Transverse colon (tissue), 4 donors: ENCODE measurements at regions not wholly inside any gene's neighbourhood (a gene's known extent, or its start where the extent isn't known, plus 50 kb on each side); places are given as distances from the start of the nearest gene placed in this dataset.
A peak's percentile ranks its signal among the peaks of the same experiment; 100 is the strongest.

Experiments used
- DNase-seq: peaks from one replicate; pipeline ENCODE4 v3.0.0-alpha.2; 2019
- H3K27ac ChIP-seq, 4 donors: fragments of 200-600 bp; sonication (generic); 2 replicates each; pipeline ENCODE4 v1.5.1; 2016 to 2018; ENCODE audit warnings: inconsistent platforms in 4 of 4
- H3K27me3 ChIP-seq: fragments of 200-600 bp; sonication (generic); 2 replicates; pipeline ENCODE4 v1.5.1; 2017; ENCODE audit warnings: inconsistent platforms
- H3K36me3 ChIP-seq, 4 donors: fragments of 200-600 bp; sonication (generic); 2 replicates each; pipeline ENCODE4 v1.5.1; 2017 to 2019; ENCODE audit warnings: inconsistent platforms in 4 of 4
- H3K4me1 ChIP-seq, 4 donors: fragments of 200-600 bp; sonication (generic); 2 replicates each; pipeline ENCODE4 v1.5.1; 2017 to 2020; ENCODE audit warnings: inconsistent platforms in 4 of 4
- H3K4me3 ChIP-seq, 4 donors: fragments of 200-600 bp; sonication (generic); 1 replicate in 1 of 4; 2 replicates in 3 of 4; pipeline versions ENCODE4 v1.5.1 to v1.6.1; 2017 to 2019; ENCODE audit warnings: inconsistent platforms in 4 of 4
- H3K9me3 ChIP-seq, 2 donors: fragments of 200-600 bp; sonication (generic); 2 replicates each; pipeline ENCODE4 v1.5.1; 2017 to 2019; ENCODE audit warnings: inconsistent platforms in 2 of 2
- EP300 ChIP-seq: sonication (generic); formaldehyde crosslinking; IDR thresholded peaks from one replicate; pipeline ENCODE4 v1.6.1; 2017; ENCODE audit warnings: antibody characterized with exemption, low read depth
- POLR2A ChIP-seq: fragments of 450-650 bp; IDR thresholded peaks from one replicate; pipeline ENCODE4 v1.6.1; 2016; ENCODE audit warnings: antibody characterized with exemption, mild to moderate bottlenecking, moderate library complexity
- POLR2AphosphoS5 ChIP-seq, 3 donors: sonication (generic); formaldehyde crosslinking; IDR thresholded peaks; one replicate each; pipeline ENCODE4 v1.6.1; 2016; ENCODE audit warnings: antibody characterized with exemption in 3 of 3
- WGBS, 2 donors: methylation state at CpG; one replicate each; pipeline ENCODE4 v1.1.5; 2018; ENCODE audit warnings: low coverage in 1 of 2; 5-methylcytosine and 5-hydroxymethylcytosine counted together
- in situ Hi-C, 4 donors: fragments of 200-750 bp; cut with MboI; loops; one replicate each; pipeline versions ENCODE4 v1.15.0 to v1.15.1; 2017; ENCODE audit warnings: low sequenced_read_pairs in 3 of 4, low pct_ligation_motif_present in 1 of 4, low pct_unique_long_range_greater_than_20kb in 1 of 4
- intact Hi-C: fragments of 100-400 bp; cut with DNase I; formaldehyde crosslinking; loops from one replicate; pipeline ENCODE4 v1.15.1; 2023; ENCODE audit warnings: low total_unique reads
- TF ChIP-seq, protein P1 (sequence below), 5 experiments: fragments of 200-600 bp in 3 of 5; fragments of 450-650 bp in 2 of 5; sonication (generic) in 3 of 5; IDR thresholded peaks; 1 replicate in 2 of 5; 2 replicates in 3 of 5; pipeline ENCODE4 v1.5.1; 2016 to 2017; ENCODE audit warnings: antibody characterized with exemption in 5 of 5, inconsistent platforms in 3 of 5, mild to moderate bottlenecking in 2 of 5, moderate library complexity in 1 of 5

DNA sequence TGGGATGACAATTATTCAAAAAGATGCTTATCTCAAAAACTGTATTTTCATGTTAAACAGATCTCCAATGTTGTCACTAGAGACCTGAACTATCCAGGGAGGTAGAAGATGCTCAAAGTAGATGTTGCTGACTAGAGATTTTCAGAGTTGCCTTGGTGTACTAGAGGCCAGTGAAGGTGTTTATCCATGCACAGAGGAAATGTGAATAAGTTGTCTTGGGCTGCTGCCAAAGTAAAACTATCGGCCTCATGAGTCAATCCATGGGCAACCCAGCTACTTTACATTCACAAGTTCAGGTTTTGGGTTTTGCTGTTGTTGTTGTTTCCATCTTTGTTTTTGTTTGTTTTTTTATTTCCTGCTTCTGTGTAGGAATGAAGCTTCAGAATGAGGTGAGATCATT, 141.1 kb upstream of the RANBP3L start:
- intact Hi-C loops = no loop called here
- WGBS, 2 donors = 25 to 35% methylated on average over 1 of the region's 1 CpG
- TF ChIP-seq EP300 (no peak), POLR2A (no peak), POLR2AphosphoS5 (IDR thresholded peaks at IDR 0.05) (no peak)
- TF ChIP-seq, protein P1, sequence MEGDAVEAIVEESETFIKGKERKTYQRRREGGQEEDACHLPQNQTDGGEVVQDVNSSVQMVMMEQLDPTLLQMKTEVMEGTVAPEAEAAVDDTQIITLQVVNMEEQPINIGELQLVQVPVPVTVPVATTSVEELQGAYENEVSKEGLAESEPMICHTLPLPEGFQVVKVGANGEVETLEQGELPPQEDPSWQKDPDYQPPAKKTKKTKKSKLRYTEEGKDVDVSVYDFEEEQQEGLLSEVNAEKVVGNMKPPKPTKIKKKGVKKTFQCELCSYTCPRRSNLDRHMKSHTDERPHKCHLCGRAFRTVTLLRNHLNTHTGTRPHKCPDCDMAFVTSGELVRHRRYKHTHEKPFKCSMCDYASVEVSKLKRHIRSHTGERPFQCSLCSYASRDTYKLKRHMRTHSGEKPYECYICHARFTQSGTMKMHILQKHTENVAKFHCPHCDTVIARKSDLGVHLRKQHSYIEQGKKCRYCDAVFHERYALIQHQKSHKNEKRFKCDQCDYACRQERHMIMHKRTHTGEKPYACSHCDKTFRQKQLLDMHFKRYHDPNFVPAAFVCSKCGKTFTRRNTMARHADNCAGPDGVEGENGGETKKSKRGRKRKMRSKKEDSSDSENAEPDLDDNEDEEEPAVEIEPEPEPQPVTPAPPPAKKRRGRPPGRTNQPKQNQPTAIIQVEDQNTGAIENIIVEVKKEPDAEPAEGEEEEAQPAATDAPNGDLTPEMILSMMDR (IDR thresholded peaks at IDR 0.05) = no peak
- in situ Hi-C loops = no loop called here
- no peak for DNase-seq
- no peaks in the 10 kb centered on the region for H3K4me1 ChIP-seq
- H3K27me3 ChIP-seq = no peaks in the 10 kb centered on the region
- H3K27ac ChIP-seq = no peak overlapping the region
- H3K4me3 ChIP-seq = no peak overlapping the region
- no peaks in the 10 kb centered on the region for H3K36me3 ChIP-seq
- H3K9me3 ChIP-seq = no peaks in the 10 kb centered on the region

DNA sequence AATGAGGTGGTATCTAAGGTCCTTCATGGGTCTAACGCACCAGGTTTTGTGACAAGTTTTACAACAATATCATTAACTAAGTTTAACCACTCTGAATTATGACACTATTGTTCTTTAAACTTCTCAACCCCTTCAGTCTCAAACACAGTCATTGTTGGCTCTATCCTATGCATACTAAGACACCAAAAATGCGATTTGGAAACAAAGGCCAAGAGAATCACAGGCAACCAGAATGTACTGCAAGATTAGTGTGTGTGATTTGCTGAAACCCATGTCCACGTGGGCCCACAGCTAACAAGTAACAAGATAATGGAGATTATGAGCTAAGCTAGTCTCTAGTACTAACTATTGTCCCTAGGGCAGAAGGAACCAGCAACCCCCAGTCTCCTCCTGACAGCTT, 142.2 kb upstream of the RANBP3L start:
- DNase-seq = no peak
- H3K27ac ChIP-seq = no peak overlapping the region
- no peaks in the 10 kb centered on the region for H3K9me3 ChIP-seq
- WGBS, 2 donors = 63 to 65% methylated on average over 3 of the region's 3 CpGs
- no peaks in the 10 kb centered on the region for H3K27me3 ChIP-seq
- H3K4me3 ChIP-seq = no peak overlapping the region
- H3K4me1 ChIP-seq = no peaks in the 10 kb centered on the region
- TF ChIP-seq, protein P1 (IDR thresholded peaks at IDR 0.05) = no peak
- no peak for TF ChIP-seq POLR2A
- TF ChIP-seq POLR2AphosphoS5 (IDR thresholded peaks at IDR 0.05) = no peak
- no peak for TF ChIP-seq EP300
- H3K36me3 ChIP-seq = no peaks in the 10 kb centered on the region
- in situ Hi-C loops = no loop called here
- intact Hi-C loops = no loop called here

DNA sequence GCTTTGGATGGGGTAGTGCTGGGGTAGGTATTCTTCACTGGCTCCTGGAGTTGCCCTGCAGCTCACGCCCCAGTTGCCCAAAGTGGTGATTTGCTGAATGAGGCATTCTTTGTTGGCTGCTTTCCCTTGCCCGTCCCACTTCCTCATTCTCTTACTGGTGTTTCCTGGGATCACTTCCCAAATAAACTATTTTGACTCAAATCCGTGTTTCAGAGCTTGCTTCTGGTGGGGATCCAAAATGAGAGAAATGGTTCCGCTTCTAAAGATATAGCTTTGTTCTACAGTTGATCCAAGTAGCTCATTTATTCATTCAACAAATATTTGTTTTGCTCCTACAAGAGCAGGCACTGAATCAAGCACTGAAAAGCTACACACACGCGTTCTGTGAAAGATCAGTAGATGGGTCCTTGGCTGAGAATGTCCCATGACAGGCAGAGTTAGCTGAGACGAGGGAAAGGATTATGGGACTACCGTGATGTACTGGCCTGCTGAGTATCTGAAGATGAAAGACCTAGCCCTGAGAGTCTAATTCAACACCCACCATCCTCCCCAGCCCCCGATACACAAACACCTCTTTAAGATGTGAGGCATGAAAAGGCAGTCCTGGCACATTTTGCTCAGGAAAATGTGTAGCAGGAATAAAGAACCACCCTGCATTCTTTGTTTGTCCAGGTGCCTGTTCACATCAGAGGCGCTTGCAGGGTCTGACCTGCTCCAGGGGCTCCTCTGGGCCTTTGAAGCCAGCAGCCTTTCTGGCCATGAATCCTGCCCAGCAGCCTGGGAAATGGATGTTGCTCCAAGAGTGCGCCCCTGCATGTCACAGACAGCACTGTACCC, 143.1 kb upstream of the RANBP3L start:
- no peaks in the 10 kb centered on the region for H3K4me1 ChIP-seq
- in situ Hi-C loops (no loop called here), intact Hi-C loops (no loop called here)
- H3K36me3 ChIP-seq = no peaks in the 10 kb centered on the region
- DNase-seq = peak; percentile 14
- TF ChIP-seq, protein P1 (IDR thresholded peaks at IDR 0.05) = no peak
- no peak for TF ChIP-seq EP300
- no peak for TF ChIP-seq POLR2A
- TF ChIP-seq POLR2AphosphoS5 (IDR thresholded peaks at IDR 0.05) = no peak
- H3K9me3 ChIP-seq = no peaks in the 10 kb centered on the region
- no peak overlapping the region for H3K4me3 ChIP-seq
- H3K27me3 ChIP-seq = no peaks in the 10 kb centered on the region
- H3K27ac ChIP-seq = no peak overlapping the region
- WGBS, 2 donors = 53 to 67% methylated on average over 4 to 11 of the region's 11 CpGs

DNA sequence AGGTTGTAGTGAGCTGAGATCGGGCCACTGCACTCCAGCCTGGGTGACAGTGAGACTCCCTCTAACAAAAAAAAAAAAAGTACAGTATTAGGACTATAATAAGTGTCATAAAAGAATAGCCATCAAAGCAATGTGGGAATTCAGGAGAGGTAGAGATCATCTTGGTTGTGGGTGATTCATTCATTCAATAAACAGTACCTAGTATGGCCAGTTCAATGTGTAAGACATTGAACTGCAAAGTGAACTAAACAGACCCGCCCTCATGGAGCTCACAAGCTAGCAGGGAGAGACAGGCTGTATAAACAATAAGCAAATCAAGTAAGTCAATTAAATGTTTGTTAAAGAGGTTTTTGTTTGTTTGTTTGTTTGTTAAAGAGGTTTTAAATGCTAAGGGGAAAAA, 146.1 kb upstream of the RANBP3L start:
- Histone ChIP-seq H3K27ac (no peak overlapping the region), H3K9me3 (no peaks in the 10 kb centered on the region), H3K27me3 (no peaks in the 10 kb centered on the region), H3K36me3 (no peaks in the 10 kb centered on the region), H3K4me1 (no peaks in the 10 kb centered on the region), H3K4me3 (no peak overlapping the region)
- no peak for DNase-seq
- 44 to 66% methylated on average over 1 to 2 of the region's 2 CpGs for WGBS, 2 donors
- in situ Hi-C loops (no loop called here), intact Hi-C loops (no loop called here)
- no peak for TF ChIP-seq EP300
- no peak for TF ChIP-seq POLR2A
- no peak for TF ChIP-seq POLR2AphosphoS5 (IDR thresholded peaks at IDR 0.05)
- TF ChIP-seq, protein P1 (IDR thresholded peaks at IDR 0.05) = no peak
